Activated B cell treated with CpG ODN at 0.5 μM for 24 hours (primary cell): ENCODE measurements at regions not wholly inside any gene's neighbourhood (a gene's known extent, or its start where the extent isn't known, plus 50 kb on each side); places are given as distances from the start of the nearest gene placed in this dataset.
"Not testable (repeated sequence)": the region's sequence is repeated elsewhere in the genome, so short reads cannot be mapped to it uniquely, and the experiment has no call there.

Experiments
- ATAC-seq: fragments of 200-7000 bp; cut with Tn5 transposase; one replicate; pipeline ENCODE4 v1.10.0; 2021; ENCODE audit warnings: low read depth, mild to moderate bottlenecking, moderate library complexity
- CTCF ChIA-PET: fragments of 350-600 bp; sonication (Branson Sonifier 250); formaldehyde crosslinking; loops from one replicate; lab custom pipeline; 2021; ENCODE audit warnings: antibody characterized with exemption; lab: Charles Lee
- POLR2A ChIA-PET: fragments of 350-600 bp; sonication (Branson Sonifier 250); formaldehyde crosslinking; loops from one replicate; lab custom pipeline; 2021; ENCODE audit warnings: antibody characterized with exemption; lab: Charles Lee
- DNase-seq: peaks from one replicate; pipeline ENCODE4 v3.0.0; 2022
- H3K27ac Mint-ChIP-seq: one replicate; pipeline ENCODE4 v1.8.0; 2020; ENCODE audit warnings: mixed read lengths
- H3K27me3 Mint-ChIP-seq: one replicate; pipeline ENCODE4 v1.8.0; 2021; ENCODE audit warnings: mixed read lengths
- H3K36me3 Mint-ChIP-seq: one replicate; pipeline ENCODE4 v1.8.0; 2021; ENCODE audit warnings: low read depth, mixed read lengths
- H3K4me1 Mint-ChIP-seq: one replicate; pipeline ENCODE4 v1.8.0; 2021; ENCODE audit warnings: mixed read lengths
- H3K4me3 Mint-ChIP-seq: one replicate; pipeline ENCODE4 v1.8.0; 2020; ENCODE audit warnings: mild to moderate bottlenecking, mixed read lengths
- H3K9me3 Mint-ChIP-seq: one replicate; pipeline ENCODE4 v1.8.0; 2020; ENCODE audit warnings: mixed read lengths
- CTCF ChIP-seq: fragments of 200-600 bp; IDR thresholded peaks from one replicate; pipeline ENCODE4 v1.8.0; 2022; ENCODE audit warnings: antibody characterized with exemption, mild to moderate bottlenecking
- intact Hi-C: fragments of 100-400 bp; cut with micrococcal nuclease; formaldehyde crosslinking; loops from one replicate; pipeline ENCODE4 v1.15.1; 2024

DNA sequence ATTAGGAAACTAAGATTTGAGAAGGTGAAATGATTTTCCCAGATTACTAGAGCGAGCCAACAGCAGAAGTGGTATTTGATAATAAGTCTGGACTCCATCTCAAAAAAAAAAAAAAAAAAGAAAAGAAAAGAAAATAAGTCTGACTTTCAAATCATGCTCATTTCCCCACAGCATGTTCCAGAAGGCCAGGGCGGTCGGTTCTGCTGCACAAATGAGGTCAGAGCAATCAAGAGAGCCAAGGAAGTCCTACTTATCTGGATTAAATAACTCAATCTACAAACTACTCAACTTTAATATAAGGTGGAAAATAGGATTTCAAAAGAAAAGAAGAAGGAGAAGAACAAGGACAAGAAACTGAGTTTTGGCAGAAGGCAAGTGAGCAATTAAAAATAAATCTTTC lies 130.4 kb upstream of the RASA1 start:
- H3K4me3 Mint-ChIP-seq: no peak overlapping the region
- H3K27me3 Mint-ChIP-seq: no peaks in the 10 kb centered on the region
- DNase-seq (no peak), ATAC-seq (no peak)
- no peak overlapping the region for H3K27ac Mint-ChIP-seq
- POLR2A ChIA-PET: no interaction called here
- CTCF ChIA-PET: no interaction called here
- no peak for TF ChIP-seq CTCF
- peaks cover 14% of the 10 kb centered on the region for H3K4me1 Mint-ChIP-seq
- intact Hi-C loops: no loop called here
- peaks cover 5% of the 10 kb centered on the region for H3K9me3 Mint-ChIP-seq
- H3K36me3 Mint-ChIP-seq: no peaks in the 10 kb centered on the region

- no peak overlapping the region for H3K27ac Mint-ChIP-seq
- H3K4me1 Mint-ChIP-seq: peaks cover 12% of the 10 kb centered on the region
- no peak overlapping the region for H3K4me3 Mint-ChIP-seq
- ChIA-PET CTCF (no interaction called here), POLR2A (no interaction called here)
- ATAC-seq (no peak), DNase-seq (no peak)
- H3K36me3 Mint-ChIP-seq: no peaks in the 10 kb centered on the region
- intact Hi-C loops: loop anchor here (2.0 kb wide), 1 partner anchor 15 kb away; no protein-coding TSS in a partner anchor
- peaks cover 5% of the 10 kb centered on the region for H3K9me3 Mint-ChIP-seq
- H3K27me3 Mint-ChIP-seq: no peaks in the 10 kb centered on the region
- no peak for TF ChIP-seq CTCF
These were observed 129.4 kb upstream of the RASA1 start for GRCh38 chr5:87138091-87138805.

GRCh38 chr5:87139795-87140194 lies 127.9 kb upstream of the RASA1 start:
- no peaks in the 10 kb centered on the region for H3K27me3 Mint-ChIP-seq
- ChIA-PET POLR2A (no interaction called here), CTCF (no interaction called here)
- H3K4me1 Mint-ChIP-seq: peaks cover 12% of the 10 kb centered on the region
- H3K4me3 Mint-ChIP-seq: no peak overlapping the region
- no peaks in the 10 kb centered on the region for H3K36me3 Mint-ChIP-seq
- no peak for ATAC-seq
- no peak for DNase-seq
- intact Hi-C loops: loop anchor here (2.0 kb wide), 1 partner anchor 17 kb away; no protein-coding TSS in a partner anchor
- TF ChIP-seq CTCF: no peak
- peaks cover 3% of the 10 kb centered on the region for H3K9me3 Mint-ChIP-seq
- H3K27ac Mint-ChIP-seq: no peak overlapping the region

DNA sequence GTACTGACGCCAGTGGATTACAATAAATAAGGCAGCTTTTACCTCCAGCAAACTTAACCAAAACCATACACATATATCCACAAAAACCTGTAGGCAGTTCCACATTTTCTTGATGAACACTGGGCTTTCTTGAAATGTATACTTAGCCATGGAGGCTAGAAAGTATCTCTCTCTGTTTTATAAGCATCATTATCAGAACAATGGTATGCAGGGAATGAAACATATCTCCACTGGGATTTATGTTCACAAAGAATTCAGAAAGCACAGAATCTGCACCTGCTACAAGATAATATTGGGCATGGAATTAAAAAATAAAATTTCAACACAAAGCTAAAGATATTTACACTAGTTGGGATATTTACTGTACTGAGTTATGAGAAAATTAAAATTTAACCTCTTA lies 126.1 kb upstream of the RASA1 start:
- Mint-ChIP-seq H3K27ac (no peak overlapping the region), H3K36me3 (no peaks in the 10 kb centered on the region), H3K4me3 (no peak overlapping the region), H3K4me1 (peaks cover 4% of the 10 kb centered on the region), H3K9me3 (peaks cover 3% of the 10 kb centered on the region), H3K27me3 (no peaks in the 10 kb centered on the region)
- CTCF ChIA-PET: no interaction called here
- intact Hi-C loops: no loop called here
- ATAC-seq (no peak), DNase-seq (no peak)
- TF ChIP-seq CTCF: no peak
- POLR2A ChIA-PET: no interaction called here

DNA sequence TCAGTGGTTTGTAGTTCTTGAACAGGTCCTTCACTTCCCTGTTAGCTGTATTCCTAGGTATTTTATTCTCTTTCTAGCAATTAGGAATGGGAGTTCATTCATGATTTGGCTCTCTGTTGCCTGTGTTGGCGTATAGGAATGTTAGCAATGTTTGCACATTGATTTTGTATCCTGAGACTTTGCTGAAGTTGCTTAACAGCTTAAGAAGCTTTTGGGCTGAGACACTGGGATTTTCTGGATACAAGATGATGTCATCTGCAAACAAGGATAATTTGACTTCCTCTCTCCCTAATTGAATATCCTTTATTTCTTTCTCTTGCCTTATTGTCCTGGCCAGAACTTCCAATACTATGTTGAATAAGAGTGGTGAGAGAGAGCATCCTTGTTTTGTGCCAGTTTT lies 121.8 kb upstream of the RASA1 start:
- H3K9me3 Mint-ChIP-seq, H3K27ac Mint-ChIP-seq, H3K4me1 Mint-ChIP-seq, POLR2A ChIA-PET, DNase-seq, ATAC-seq, H3K27me3 Mint-ChIP-seq, intact Hi-C loops, H3K4me3 Mint-ChIP-seq, H3K36me3 Mint-ChIP-seq, CTCF ChIA-PET: not testable (repeated sequence)

DNA sequence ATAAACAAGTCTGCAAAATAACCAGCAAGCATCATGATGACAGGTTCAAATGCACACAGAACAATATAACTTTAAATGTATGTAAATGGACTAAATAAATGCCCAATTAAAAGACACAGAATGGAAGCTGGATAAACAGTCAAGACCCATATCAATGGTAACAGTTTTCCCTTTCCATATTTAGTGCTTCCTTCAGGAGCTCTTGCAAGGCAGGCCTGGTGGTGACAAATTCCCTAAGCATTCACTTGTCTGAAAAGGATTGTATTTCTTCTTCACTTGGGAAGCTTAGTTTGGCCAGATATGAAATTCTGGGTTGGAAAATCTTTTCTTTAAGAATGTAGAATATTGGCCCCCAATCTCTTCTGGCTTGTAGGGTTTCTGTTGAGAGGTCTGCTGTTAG lies 120.2 kb upstream of the RASA1 start:
- DNase-seq (no peak), ATAC-seq (no peak)
- TF ChIP-seq CTCF: no peak
- Mint-ChIP-seq H3K4me3 (no peak overlapping the region), H3K36me3 (no peaks in the 10 kb centered on the region), H3K27me3 (no peaks in the 10 kb centered on the region), H3K9me3 (peaks cover 3% of the 10 kb centered on the region), H3K27ac (no peak overlapping the region), H3K4me1 (peaks cover 7% of the 10 kb centered on the region)
- ChIA-PET CTCF (no interaction called here), POLR2A (no interaction called here)
- intact Hi-C loops: no loop called here
